ENCODE measurements at regions not wholly inside any gene's neighbourhood (a gene's known extent, or its start where the extent isn't known, plus 50 kb on each side); places are given as distances from the start of the nearest gene placed in this dataset.

DNA sequence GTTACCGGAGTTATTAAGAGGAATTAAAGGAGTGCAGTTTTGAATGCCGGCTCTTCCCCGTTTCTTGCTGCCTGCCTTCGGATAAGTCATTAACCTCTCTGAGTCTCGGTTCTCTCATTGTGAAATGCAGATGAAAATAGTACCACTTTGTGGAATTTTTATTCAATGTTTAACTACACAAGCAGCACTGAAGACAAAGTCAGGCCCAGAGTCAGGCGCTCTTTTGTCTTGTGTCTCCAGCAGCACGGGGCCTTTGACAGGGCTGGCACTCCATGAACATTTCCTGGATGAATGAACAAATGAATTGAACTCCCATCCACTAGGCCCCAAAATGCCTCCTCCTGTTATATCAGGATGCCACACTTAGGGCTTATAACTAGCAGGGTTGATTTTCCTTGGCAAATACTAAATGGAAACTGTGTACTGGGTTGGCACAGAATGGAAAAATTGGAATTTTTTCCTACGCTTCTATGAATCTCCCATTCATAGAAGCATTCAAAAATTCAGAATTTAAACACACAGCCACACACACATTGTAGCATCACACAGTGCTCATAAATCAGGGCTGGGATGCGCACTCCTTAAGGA is 332.8 kb downstream of the MLLT3 start:
- H2AK5ac ChIP-seq (ENCODE audit: low read depth, low read length): no peak overlapping the region
- H3K56ac ChIP-seq (ENCODE audit: extremely low read depth, insufficient read depth, low read length): no peak overlapping the region
- DNase-seq: no peak
- 0 out of 2 replicates have a peak, but pooled peaks cover 2% of the 10 kb centered on the region for H3K9me3 ChIP-seq (ENCODE audit: control insufficient read depth, insufficient read depth, low read length)
- no peaks in the 10 kb centered on the region for H3K27me3 ChIP-seq (ENCODE audit: control insufficient read depth, insufficient read depth, low read length)
- intact Hi-C loops (cut with micrococcal nuclease): no loop called here
- no peaks in the 10 kb centered on the region; the same call in 1 of the 2 replicates for H3K9me1 ChIP-seq (ENCODE audit: insufficient read depth, low read length)
- H3K79me1 ChIP-seq (ENCODE audit: low read depth in 1 of 2, low read length in 2 of 2): no peaks in the 10 kb centered on the region
- TF ChIP-seq RCOR1 (IDR thresholded peaks at IDR 0.05; ENCODE audit: insufficient replicate concordance, low read length) (no peak), FOS (IDR thresholded peaks at IDR 0.05; ENCODE audit: low read depth, low read length) (no peak), MAZ (IDR thresholded peaks at IDR 0.05; ENCODE audit: borderline replicate concordance, low read depth, low read length) (no peak), NFE2L2 (IDR thresholded peaks at IDR 0.05; ENCODE audit: low read depth, low read length) (no peak), SMC3 (IDR thresholded peaks at IDR 0.05; ENCODE audit: low read depth, low read length) (no peak), BHLHE40 (IDR thresholded peaks at IDR 0.05; ENCODE audit: low read depth, low read length) (no peak), MXI1 (IDR thresholded peaks at IDR 0.05; ENCODE audit: borderline replicate concordance, low read depth, low read length) (no peak), CHD1 (IDR thresholded peaks at IDR 0.05; ENCODE audit: low read depth, low read length) (no peak), POLR2A (IDR thresholded peaks at IDR 0.05; ENCODE audit: low read depth, low read length) (no peak), RAD21 (IDR thresholded peaks at IDR 0.05; ENCODE audit: low read length) (no peak), MAFK (IDR thresholded peaks at IDR 0.05; ENCODE audit: low read depth, low read length) (no peak), RFX5 (IDR thresholded peaks at IDR 0.05; ENCODE audit: low read depth, low read length) (no peak), CEBPB (IDR thresholded peaks at IDR 0.05; ENCODE audit: low read depth, low read length) (no peak)
- TF ChIP-seq, protein P1, sequence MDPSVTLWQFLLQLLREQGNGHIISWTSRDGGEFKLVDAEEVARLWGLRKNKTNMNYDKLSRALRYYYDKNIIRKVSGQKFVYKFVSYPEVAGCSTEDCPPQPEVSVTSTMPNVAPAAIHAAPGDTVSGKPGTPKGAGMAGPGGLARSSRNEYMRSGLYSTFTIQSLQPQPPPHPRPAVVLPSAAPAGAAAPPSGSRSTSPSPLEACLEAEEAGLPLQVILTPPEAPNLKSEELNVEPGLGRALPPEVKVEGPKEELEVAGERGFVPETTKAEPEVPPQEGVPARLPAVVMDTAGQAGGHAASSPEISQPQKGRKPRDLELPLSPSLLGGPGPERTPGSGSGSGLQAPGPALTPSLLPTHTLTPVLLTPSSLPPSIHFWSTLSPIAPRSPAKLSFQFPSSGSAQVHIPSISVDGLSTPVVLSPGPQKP (IDR thresholded peaks at IDR 0.05; ENCODE audit: borderline replicate concordance, low read depth, low read length): no peak
- TF ChIP-seq, protein P2, sequence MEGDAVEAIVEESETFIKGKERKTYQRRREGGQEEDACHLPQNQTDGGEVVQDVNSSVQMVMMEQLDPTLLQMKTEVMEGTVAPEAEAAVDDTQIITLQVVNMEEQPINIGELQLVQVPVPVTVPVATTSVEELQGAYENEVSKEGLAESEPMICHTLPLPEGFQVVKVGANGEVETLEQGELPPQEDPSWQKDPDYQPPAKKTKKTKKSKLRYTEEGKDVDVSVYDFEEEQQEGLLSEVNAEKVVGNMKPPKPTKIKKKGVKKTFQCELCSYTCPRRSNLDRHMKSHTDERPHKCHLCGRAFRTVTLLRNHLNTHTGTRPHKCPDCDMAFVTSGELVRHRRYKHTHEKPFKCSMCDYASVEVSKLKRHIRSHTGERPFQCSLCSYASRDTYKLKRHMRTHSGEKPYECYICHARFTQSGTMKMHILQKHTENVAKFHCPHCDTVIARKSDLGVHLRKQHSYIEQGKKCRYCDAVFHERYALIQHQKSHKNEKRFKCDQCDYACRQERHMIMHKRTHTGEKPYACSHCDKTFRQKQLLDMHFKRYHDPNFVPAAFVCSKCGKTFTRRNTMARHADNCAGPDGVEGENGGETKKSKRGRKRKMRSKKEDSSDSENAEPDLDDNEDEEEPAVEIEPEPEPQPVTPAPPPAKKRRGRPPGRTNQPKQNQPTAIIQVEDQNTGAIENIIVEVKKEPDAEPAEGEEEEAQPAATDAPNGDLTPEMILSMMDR (conservative IDR thresholded peaks at IDR 0.05; ENCODE audit: low read depth, low read length): no peak
- TF ChIP-seq, protein P3, sequence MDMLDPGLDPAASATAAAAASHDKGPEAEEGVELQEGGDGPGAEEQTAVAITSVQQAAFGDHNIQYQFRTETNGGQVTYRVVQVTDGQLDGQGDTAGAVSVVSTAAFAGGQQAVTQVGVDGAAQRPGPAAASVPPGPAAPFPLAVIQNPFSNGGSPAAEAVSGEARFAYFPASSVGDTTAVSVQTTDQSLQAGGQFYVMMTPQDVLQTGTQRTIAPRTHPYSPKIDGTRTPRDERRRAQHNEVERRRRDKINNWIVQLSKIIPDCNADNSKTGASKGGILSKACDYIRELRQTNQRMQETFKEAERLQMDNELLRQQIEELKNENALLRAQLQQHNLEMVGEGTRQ (IDR thresholded peaks at IDR 0.05; ENCODE audit: low read depth, low read length): no peak
- H2BK20ac ChIP-seq (ENCODE audit: low read depth, low read length): no peak overlapping the region
- no peak overlapping the region for H2BK5ac ChIP-seq (ENCODE audit: low read depth, low read length, poor library complexity, severe bottlenecking)
- ATAC-seq (ENCODE audit: low read depth): no peak
- no peaks in the 10 kb centered on the region for H4K20me1 ChIP-seq (ENCODE audit: insufficient read depth, low read length)
- no peak overlapping the region for H4K5ac ChIP-seq (ENCODE audit: low read depth, low read length)
- no peak overlapping the region for H2AK9ac ChIP-seq (replicated peaks; ENCODE audit: low read depth, low read length, poor library complexity)
- no peak overlapping the region for H3K9ac ChIP-seq (ENCODE audit: low read depth, low read length)
- H3K4ac ChIP-seq (ENCODE audit: low read depth, low read length): no peak overlapping the region
- WGBS, 2 experiments (ENCODE audit: extremely low coverage in 2 of 2, insufficient read length in 1 of 2): no CpG with 5 or more reads among the region's 9 CpGs
- dilution Hi-C loops (cut with HindIII; ENCODE audit: low sequenced_read_pairs, unreplicated experiment): no loop called here
- H2BK120ac ChIP-seq (ENCODE audit: low read depth, low read length): no peak overlapping the region
- in situ Hi-C loops (cut with MboI; ENCODE audit: low sequenced_read_pairs): no loop called here
- BruUV-seq (replicated peaks): no TSS peak
- no peak overlapping the region for H2BK15ac ChIP-seq (ENCODE audit: low read depth, low read length)
- no peak overlapping the region for H2AFZ ChIP-seq (replicated peaks; ENCODE audit: low read length, poor library complexity)
- H3K27ac ChIP-seq (ENCODE audit: insufficient read depth, low read length): no peak overlapping the region
- H3K36me3 ChIP-seq (ENCODE audit: control insufficient read depth, insufficient read depth, low read length): no peaks in the 10 kb centered on the region
- no peak overlapping the region for H3K14ac ChIP-seq (replicated peaks; ENCODE audit: low read depth, low read length)
- no peak overlapping the region for H4K91ac ChIP-seq (ENCODE audit: insufficient read depth, low read depth, low read length)
- no peak overlapping the region for H3K4me3 ChIP-seq (ENCODE audit: insufficient read depth, low read depth, low read length)
- POLR2A ChIA-PET (ENCODE audit: unreplicated experiment): no interaction called here
- H3K4me2 ChIP-seq (ENCODE audit: low read depth, low read length): no peak overlapping the region
- no peak overlapping the region for H3K23ac ChIP-seq (ENCODE audit: low read depth, low read length)
- CTCF ChIA-PET: no interaction called here
- H3K18ac ChIP-seq (ENCODE audit: low read depth, low read length): no peak overlapping the region
- peaks cover 3% of the 10 kb centered on the region; the same call in 1 of the 2 replicates for H3K4me1 ChIP-seq (ENCODE audit: control insufficient read depth, insufficient read depth, low read length)
- no peak overlapping the region for H4K8ac ChIP-seq (ENCODE audit: low read depth in 2 of 2, low read length in 2 of 2)
